Spleen (tissue), 7 donors: ENCODE measurements at regions not wholly inside any gene's neighbourhood (a gene's known extent, or its start where the extent isn't known, plus 50 kb on each side); places are given as distances from the start of the nearest gene placed in this dataset.

ENCODE experiments used
- CTCF ChIP-seq, 11 experiments: fragments of 200-600 bp in 7 of 11; fragments of 450-650 bp in 4 of 11; sonication (generic) in 4 of 11; IDR thresholded peaks in 8 of 11; conservative IDR thresholded peaks in 3 of 11; 1 replicate in 7 of 11; 2 replicates in 4 of 11; pipeline versions ENCODE4 v1.4.0 to v1.8.0; 2016 to 2021; ENCODE audit warnings: antibody characterized with exemption in 11 of 11, inconsistent platforms in 4 of 11, mild to moderate bottlenecking in 1 of 11
- POLR2A ChIP-seq, 3 donors: fragments of 450-650 bp; IDR thresholded peaks; one replicate each; pipeline ENCODE4 v1.5.1; 2017; ENCODE audit warnings: antibody characterized with exemption in 3 of 3, mild to moderate bottlenecking in 1 of 3
- POLR2AphosphoS5 ChIP-seq, 3 donors: sonication (generic); formaldehyde crosslinking; IDR thresholded peaks; one replicate each; pipeline ENCODE4 v1.5.1; 2017; ENCODE audit warnings: antibody characterized with exemption in 3 of 3
- donor health status: DM: no; HTN: no; CAD: no; lungs with moderate emphysema.
- donor health status: DM: no; HTN: no; CAD: no.
- donor health status: DM: no; HTN: no; CAD: no.

DNA sequence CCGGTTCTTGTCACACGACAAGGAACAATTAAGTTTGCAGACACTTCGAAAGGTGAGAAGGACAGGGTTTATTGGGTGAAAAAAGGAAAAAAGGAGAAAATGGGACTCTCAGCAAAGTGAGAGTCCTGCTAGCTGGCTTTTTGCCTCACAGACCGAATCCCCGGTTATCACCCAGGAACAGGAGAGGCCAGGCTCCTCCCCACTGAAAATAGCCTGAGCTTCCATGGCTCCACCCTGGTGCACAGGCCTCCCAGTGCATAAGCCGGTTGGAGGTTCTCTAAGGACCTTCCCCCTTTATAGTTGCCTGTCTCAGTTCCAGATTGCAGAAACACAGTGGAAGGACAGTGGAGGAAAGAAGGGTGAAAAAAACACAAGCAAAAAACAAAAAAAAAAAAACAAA, 571.7 kb downstream of the KCTD12 start:
- TF ChIP-seq CTCF (IDR thresholded peaks at IDR 0.05 in 8 of 11, conservative IDR thresholded peaks at IDR 0.05 in 3 of 11) (no peak), POLR2AphosphoS5 (IDR thresholded peaks at IDR 0.05) (no peak), POLR2A (IDR thresholded peaks at IDR 0.05) (no peak)
